ENCODE measurements at regions not wholly inside any gene's neighbourhood (a gene's known extent, or its start where the extent isn't known, plus 50 kb on each side); places are given as distances from the start of the nearest gene placed in this dataset.

DNA sequence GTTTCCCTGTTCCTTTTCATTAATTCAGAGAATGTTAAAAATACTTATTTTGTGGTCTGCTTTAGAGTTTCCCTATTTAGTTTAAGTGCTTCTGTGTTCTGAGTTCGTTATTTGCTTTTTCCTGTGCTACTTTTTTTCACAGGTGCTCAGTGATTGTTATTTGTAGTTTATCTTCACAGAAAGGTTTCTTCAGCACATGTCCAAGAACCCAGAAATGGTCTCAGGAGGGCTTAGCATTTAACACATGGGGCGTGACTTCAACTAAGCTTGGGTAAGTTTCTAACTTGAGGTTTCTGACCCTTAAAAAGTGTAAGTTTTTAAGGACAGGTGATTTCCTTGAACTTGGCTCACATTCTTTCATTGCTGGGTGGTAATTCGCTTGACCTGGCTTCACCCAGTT, 157.3 kb downstream of the AASDHPPT start:
- Histone ChIP-seq H3K27me3 (ENCODE audit: control insufficient read depth, insufficient read depth, low read length) (no peaks in the 10 kb centered on the region), H3K36me3 (replicated peaks; ENCODE audit: control insufficient read depth, insufficient read depth, low read length) (no peaks in the 10 kb centered on the region), H3K4me3 (ENCODE audit: insufficient read depth, low read depth, low read length) (no peak overlapping the region)
- no peak for DNase-seq

GRCh38 chr11:106236295-106236694, 158.8 kb downstream of the AASDHPPT start:
- DNase-seq = no peak
- H3K27me3 ChIP-seq (ENCODE audit: control insufficient read depth, insufficient read depth, low read length) = no peaks in the 10 kb centered on the region
- no peaks in the 10 kb centered on the region for H3K36me3 ChIP-seq (replicated peaks; ENCODE audit: control insufficient read depth, insufficient read depth, low read length)
- H3K4me3 ChIP-seq (ENCODE audit: insufficient read depth, low read depth, low read length) = no peak overlapping the region

DNA sequence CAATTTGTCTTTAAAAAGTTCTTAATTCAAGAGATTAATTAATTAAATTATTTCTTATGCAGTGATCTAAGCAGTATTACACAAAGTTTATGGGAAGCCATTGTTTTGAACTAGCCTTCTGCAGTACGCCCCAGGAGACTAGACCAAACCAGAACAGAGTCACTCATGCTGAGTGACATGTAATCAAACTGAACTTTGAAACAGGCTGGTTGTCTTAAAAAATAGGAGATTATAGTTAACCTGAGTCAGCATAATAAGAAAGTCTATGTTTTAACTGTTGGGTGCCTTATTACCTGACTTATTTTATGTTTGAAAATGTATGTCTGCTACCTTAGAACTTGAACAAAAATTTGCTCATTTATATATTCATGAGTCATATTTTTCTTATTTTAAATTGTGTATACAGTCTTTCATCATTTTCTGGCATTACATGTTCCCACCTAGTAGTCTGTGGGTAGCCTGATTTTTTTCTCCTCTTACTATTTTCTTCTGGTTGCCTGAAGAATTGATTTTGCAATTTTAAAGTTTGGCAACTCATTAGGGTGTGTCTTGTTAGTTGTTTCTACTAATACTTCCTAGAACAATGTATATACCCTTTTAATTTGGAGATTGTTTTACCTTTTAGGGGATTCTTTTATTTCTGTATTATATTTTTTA, 161.4 kb downstream of the AASDHPPT start:
- DNase-seq = no peak
- Histone ChIP-seq H3K36me3 (replicated peaks; ENCODE audit: control insufficient read depth, insufficient read depth, low read length) (no peaks in the 10 kb centered on the region), H3K27me3 (ENCODE audit: control insufficient read depth, insufficient read depth, low read length) (no peaks in the 10 kb centered on the region), H3K4me3 (ENCODE audit: insufficient read depth, low read depth, low read length) (no peak overlapping the region)

GRCh38 chr11:106241601-106242257, 164.3 kb downstream of the AASDHPPT start:
- Histone ChIP-seq H3K27me3 (ENCODE audit: control insufficient read depth, insufficient read depth, low read length) (no peaks in the 10 kb centered on the region), H3K36me3 (replicated peaks; ENCODE audit: control insufficient read depth, insufficient read depth, low read length) (no peaks in the 10 kb centered on the region), H3K4me3 (ENCODE audit: insufficient read depth, low read depth, low read length) (no peak overlapping the region)
- no peak for DNase-seq

GRCh38 chr11:106242718-106243415, 165.4 kb downstream of the AASDHPPT start:
- no peak overlapping the region for H3K4me3 ChIP-seq (ENCODE audit: insufficient read depth, low read depth, low read length)
- H3K27me3 ChIP-seq (ENCODE audit: control insufficient read depth, insufficient read depth, low read length) = no peaks in the 10 kb centered on the region
- H3K36me3 ChIP-seq (replicated peaks; ENCODE audit: control insufficient read depth, insufficient read depth, low read length) = no peaks in the 10 kb centered on the region
- DNase-seq = no peak

GRCh38 chr11:106246495-106246894, 169.0 kb downstream of the AASDHPPT start:
- DNase-seq = no peak
- H3K4me3 ChIP-seq (ENCODE audit: insufficient read depth, low read depth, low read length) = no peak overlapping the region

GRCh38 chr11:106249617-106250239, 172.3 kb downstream of the AASDHPPT start:
- no peaks in the 10 kb centered on the region for H3K27me3 ChIP-seq (ENCODE audit: control insufficient read depth, insufficient read depth, low read length)
- DNase-seq = no peak
- no peak overlapping the region for H3K4me3 ChIP-seq (ENCODE audit: insufficient read depth, low read depth, low read length)
- no peaks in the 10 kb centered on the region for H3K36me3 ChIP-seq (replicated peaks; ENCODE audit: control insufficient read depth, insufficient read depth, low read length)

More at GRCh38 chr11:106246495-106246894, 169.0 kb downstream of the AASDHPPT start:
- no peaks in the 10 kb centered on the region for H3K36me3 ChIP-seq (replicated peaks; ENCODE audit: control insufficient read depth, insufficient read depth, low read length)
- no peaks in the 10 kb centered on the region for H3K27me3 ChIP-seq (ENCODE audit: control insufficient read depth, insufficient read depth, low read length)

- H3K4me3 ChIP-seq (ENCODE audit: insufficient read depth, low read depth, low read length) = no peak overlapping the region
- no peaks in the 10 kb centered on the region for H3K36me3 ChIP-seq (replicated peaks; ENCODE audit: control insufficient read depth, insufficient read depth, low read length)
- no peaks in the 10 kb centered on the region for H3K27me3 ChIP-seq (ENCODE audit: control insufficient read depth, insufficient read depth, low read length)
- DNase-seq = no peak
Observed at GRCh38 chr11:106262852-106263251, 185.4 kb downstream of the AASDHPPT start.

- H3K36me3 ChIP-seq (replicated peaks; ENCODE audit: control insufficient read depth, insufficient read depth, low read length) = no peaks in the 10 kb centered on the region
- no peak for DNase-seq
- no peaks in the 10 kb centered on the region for H3K27me3 ChIP-seq (ENCODE audit: control insufficient read depth, insufficient read depth, low read length)
- H3K4me3 ChIP-seq (ENCODE audit: insufficient read depth, low read depth, low read length) = no peak overlapping the region
Observed at GRCh38 chr11:106263527-106263926, 186.1 kb downstream of the AASDHPPT start.

DNA sequence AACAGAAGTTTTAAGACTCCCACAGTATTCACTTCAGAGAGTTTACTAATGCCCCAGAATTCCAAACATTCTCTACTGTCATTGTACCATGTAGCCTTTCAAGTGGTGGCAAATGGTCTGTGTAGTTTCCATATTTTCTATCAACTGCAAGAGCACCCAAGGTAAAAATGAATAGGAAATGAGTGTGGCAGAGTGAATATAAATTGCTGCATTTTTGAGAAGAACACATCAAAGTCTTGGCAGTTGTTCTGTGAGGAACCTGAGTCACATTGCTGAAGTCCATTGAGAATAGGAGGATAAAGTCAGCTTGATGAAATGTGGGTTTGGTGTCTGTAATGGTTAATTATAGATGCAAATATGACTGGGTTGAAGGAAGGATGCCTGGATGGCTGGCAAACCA, 193.6 kb downstream of the AASDHPPT start:
- no peak for DNase-seq
- Histone ChIP-seq H3K27me3 (ENCODE audit: control insufficient read depth, insufficient read depth, low read length) (no peaks in the 10 kb centered on the region), H3K4me3 (ENCODE audit: insufficient read depth, low read depth, low read length) (no peak overlapping the region), H3K36me3 (replicated peaks; ENCODE audit: control insufficient read depth, insufficient read depth, low read length) (no peaks in the 10 kb centered on the region)

DNA sequence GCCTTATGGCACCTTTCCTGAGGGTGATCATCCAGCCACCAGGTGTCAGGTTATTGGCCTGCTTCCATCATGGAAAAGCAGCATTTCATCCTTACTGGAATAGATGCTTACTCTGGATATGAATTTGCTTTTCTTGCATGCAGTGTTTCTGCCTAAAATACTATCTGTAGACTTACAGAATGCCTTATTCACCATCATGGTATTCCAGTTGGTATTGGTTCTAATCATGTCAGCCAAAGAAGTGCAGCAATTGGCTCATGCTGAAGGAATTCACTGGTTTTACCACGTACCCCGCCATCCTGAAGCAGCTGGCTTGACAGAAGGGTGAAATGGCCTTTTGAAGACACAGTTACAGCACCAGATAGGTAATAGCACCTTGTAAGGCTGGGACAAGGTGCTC, 194.2 kb downstream of the AASDHPPT start:
- Histone ChIP-seq H3K4me3 (ENCODE audit: insufficient read depth, low read depth, low read length) (no peak overlapping the region), H3K27me3 (ENCODE audit: control insufficient read depth, insufficient read depth, low read length) (no peaks in the 10 kb centered on the region), H3K36me3 (replicated peaks; ENCODE audit: control insufficient read depth, insufficient read depth, low read length) (no peaks in the 10 kb centered on the region)
- DNase-seq = no peak

DNA sequence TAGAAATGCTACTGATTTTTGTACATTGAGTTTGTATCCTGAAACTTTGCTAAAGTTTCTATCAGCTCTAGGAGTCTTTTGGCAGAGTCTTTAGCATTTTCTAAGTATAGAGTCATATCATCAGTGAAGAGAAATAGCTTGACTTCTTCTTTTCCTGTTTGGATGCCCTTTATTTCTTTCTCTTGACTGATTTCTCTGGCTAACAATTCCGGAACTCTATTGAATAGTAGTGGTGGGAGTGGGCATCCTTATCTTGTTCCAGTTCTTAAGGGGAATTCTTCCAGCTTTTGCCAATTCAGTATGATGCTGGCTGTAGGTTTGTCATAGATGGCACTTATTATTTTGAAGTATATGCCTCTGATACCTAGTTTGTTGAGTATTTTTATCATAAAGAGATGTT, 197.7 kb downstream of the AASDHPPT start:
- Histone ChIP-seq H3K4me3 (ENCODE audit: insufficient read depth, low read depth, low read length) (no peak overlapping the region), H3K36me3 (replicated peaks; ENCODE audit: control insufficient read depth, insufficient read depth, low read length) (no peaks in the 10 kb centered on the region), H3K27me3 (ENCODE audit: control insufficient read depth, insufficient read depth, low read length) (no peaks in the 10 kb centered on the region)
- DNase-seq = no peak

GRCh38 chr11:106276126-106276525, 198.7 kb downstream of the AASDHPPT start:
- H3K27me3 ChIP-seq (ENCODE audit: control insufficient read depth, insufficient read depth, low read length) = no peaks in the 10 kb centered on the region
- no peak overlapping the region for H3K4me3 ChIP-seq (ENCODE audit: insufficient read depth, low read depth, low read length)
- DNase-seq = no peak
- H3K36me3 ChIP-seq (replicated peaks; ENCODE audit: control insufficient read depth, insufficient read depth, low read length) = no peaks in the 10 kb centered on the region

DNA sequence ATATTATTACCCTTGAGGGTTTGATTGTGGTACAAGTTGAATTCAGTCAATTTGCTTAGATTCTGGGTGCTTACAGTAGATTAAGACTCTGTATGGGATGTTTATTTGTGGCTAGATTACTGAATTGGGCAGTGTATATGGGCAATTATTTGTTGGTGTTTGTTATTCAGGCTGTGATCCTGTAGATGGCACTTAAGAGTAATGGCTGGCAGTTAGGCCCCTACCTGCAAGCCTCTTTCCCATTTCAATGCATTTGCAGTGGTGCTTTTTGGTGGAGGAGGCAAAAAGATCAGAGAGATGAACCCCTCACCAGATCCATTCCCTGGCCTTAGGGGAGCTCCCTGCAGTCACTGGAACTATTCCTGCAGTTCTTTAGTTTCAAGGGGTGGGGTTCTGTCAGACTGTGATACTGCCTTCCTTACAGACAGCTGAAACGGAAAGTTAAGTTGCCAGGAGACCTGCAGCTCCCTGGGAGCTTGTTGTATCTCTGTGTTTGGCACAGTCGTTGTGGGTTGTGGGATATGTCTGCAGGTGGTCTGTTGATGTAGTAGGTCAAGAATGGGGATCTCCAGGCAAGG, 199.5 kb downstream of the AASDHPPT start:
- Histone ChIP-seq H3K4me3 (ENCODE audit: insufficient read depth, low read depth, low read length) (no peak overlapping the region), H3K27me3 (ENCODE audit: control insufficient read depth, insufficient read depth, low read length) (no peaks in the 10 kb centered on the region), H3K36me3 (replicated peaks; ENCODE audit: control insufficient read depth, insufficient read depth, low read length) (no peaks in the 10 kb centered on the region)
- no peak for DNase-seq

Measured in H7 (cell line).